ENCODE measurements at regions not wholly inside any gene's neighbourhood (a gene's known extent, or its start where the extent isn't known, plus 50 kb on each side); places are given as distances from the start of the nearest gene placed in this dataset.

GRCh38 chr3:137061186-137061585, 103.4 kb downstream of the IL20RB start:
- DNase-seq (ENCODE audit: low spot score), result no peak

GRCh38 chr3:137062250-137062649, 104.5 kb downstream of the IL20RB start:
- no peak for DNase-seq (ENCODE audit: low spot score)

GRCh38 chr3:137065381-137065780, 107.6 kb downstream of the IL20RB start:
- DNase-seq (ENCODE audit: low spot score), result no peak

GRCh38 chr3:137066092-137066491, 108.3 kb downstream of the IL20RB start:
- DNase-seq (ENCODE audit: low spot score), result no peak

- no peak for DNase-seq (ENCODE audit: low spot score)
Measured at GRCh38 chr3:137071104-137071503, 113.3 kb downstream of the IL20RB start.

- no peak for DNase-seq (ENCODE audit: low spot score)
Measured at GRCh38 chr3:137075020-137075419, 117.2 kb downstream of the IL20RB start.

GRCh38 chr3:137078040-137078439, 120.3 kb downstream of the IL20RB start:
- DNase-seq (ENCODE audit: low spot score), result no peak

- no peak for DNase-seq (ENCODE audit: low spot score)
Measured at GRCh38 chr3:137079571-137079970, 121.8 kb downstream of the IL20RB start.

GRCh38 chr3:137081711-137082110, 123.9 kb downstream of the IL20RB start:
- DNase-seq (ENCODE audit: low spot score), result no peak

GRCh38 chr3:137082763-137083162, 125.0 kb downstream of the IL20RB start:
- no peak for DNase-seq (ENCODE audit: low spot score)

GRCh38 chr3:137083332-137083731, 125.5 kb downstream of the IL20RB start:
- DNase-seq (ENCODE audit: low spot score), result no peak

- DNase-seq (ENCODE audit: low spot score), result no peak
Measured at GRCh38 chr3:137084586-137084985, 126.8 kb downstream of the IL20RB start.

GRCh38 chr3:137097386-137097785, 139.6 kb downstream of the IL20RB start:
- DNase-seq (ENCODE audit: low spot score), result no peak

GRCh38 chr3:137097852-137098251, 140.1 kb downstream of the IL20RB start:
- DNase-seq (ENCODE audit: low spot score), result no peak

- no peak for DNase-seq (ENCODE audit: low spot score)
Measured at GRCh38 chr3:137099364-137100219, 141.8 kb downstream of the IL20RB start.

GRCh38 chr3:137100326-137100725, 142.5 kb downstream of the IL20RB start:
- DNase-seq (ENCODE audit: low spot score), result no peak

- no peak for DNase-seq (ENCODE audit: low spot score)
Measured at GRCh38 chr3:137103739-137104138, 146.0 kb downstream of the IL20RB start.

GRCh38 chr3:137105277-137105977, 147.6 kb downstream of the IL20RB start:
- peak; percentile 64 for DNase-seq (ENCODE audit: low spot score)

- DNase-seq (ENCODE audit: low spot score), result no peak
Measured at GRCh38 chr3:137106612-137107240, 148.9 kb downstream of the IL20RB start.

GRCh38 chr3:137108699-137109440, 151.1 kb downstream of the IL20RB start:
- DNase-seq (ENCODE audit: low spot score), result no peak

- peak; percentile 30 for DNase-seq (ENCODE audit: low spot score)
Measured at GRCh38 chr3:137110392-137110996, 152.7 kb downstream of the IL20RB start.

Measured in SK-N-DZ (cell line).